Activated CD4-positive, alpha-beta T cell treated with anti-CD3 and anti-CD28 coated beads, Interleukin-2, amount 10 ng/mL, durations not matched to agents 7 days and 5 days (primary cell): ENCODE measurements at regions not wholly inside any gene's neighbourhood (a gene's known extent, or its start where the extent isn't known, plus 50 kb on each side); places are given as distances from the start of the nearest gene placed in this dataset.
"Not testable (repeated sequence)": the region's sequence is repeated elsewhere in the genome, so short reads cannot be mapped to it uniquely, and the experiment has no call there.

ENCODE experiments used
- CTCF ChIA-PET: fragments of 350-600 bp; sonication (Branson Sonifier 250); formaldehyde crosslinking; loops from one replicate; lab custom pipeline; 2021; ENCODE audit warnings: antibody characterized with exemption; lab: Charles Lee
- POLR2A ChIA-PET: fragments of 350-600 bp; sonication (Branson Sonifier 250); formaldehyde crosslinking; loops from one replicate; lab custom pipeline; 2021; ENCODE audit warnings: antibody characterized with exemption; lab: Charles Lee
- DNase-seq: peaks from one replicate; pipeline ENCODE4 v3.0.0-alpha.2; 2020
- H3K27ac Mint-ChIP-seq: one replicate; pipeline ENCODE4 v1.8.0; 2021; ENCODE audit warnings: mild to moderate bottlenecking, moderate library complexity, mixed read lengths
- H3K27me3 Mint-ChIP-seq: one replicate; pipeline ENCODE4 v1.8.0; 2021; ENCODE audit warnings: mixed read lengths
- H3K36me3 Mint-ChIP-seq: one replicate; pipeline ENCODE4 v1.8.0; 2021; ENCODE audit warnings: low read depth, mixed read lengths
- H3K4me1 Mint-ChIP-seq: one replicate; pipeline ENCODE4 v1.8.0; 2021; ENCODE audit warnings: mixed read lengths
- H3K4me3 Mint-ChIP-seq: one replicate; pipeline ENCODE4 v1.8.0; 2021; ENCODE audit warnings: mild to moderate bottlenecking, moderate library complexity, mixed read lengths
- H3K9me3 Mint-ChIP-seq: one replicate; pipeline ENCODE4 v1.8.0; 2021; ENCODE audit warnings: mixed read lengths

GRCh38 chr10:59465088-59465487 lies 102.7 kb upstream of the FAM13C start:
- POLR2A ChIA-PET, result no interaction called here
- no peaks in the 10 kb centered on the region for H3K27me3 Mint-ChIP-seq
- no peak overlapping the region for H3K27ac Mint-ChIP-seq
- DNase-seq, result no peak
- H3K9me3 Mint-ChIP-seq, result no peaks in the 10 kb centered on the region
- H3K4me3 Mint-ChIP-seq, result no peak overlapping the region
- no peaks in the 10 kb centered on the region for H3K36me3 Mint-ChIP-seq
- CTCF ChIA-PET, result no interaction called here
- H3K4me1 Mint-ChIP-seq, result no peaks in the 10 kb centered on the region

GRCh38 chr10:59464483-59464882 lies 102.1 kb upstream of the FAM13C start:
- H3K36me3 Mint-ChIP-seq, result no peaks in the 10 kb centered on the region
- H3K27ac Mint-ChIP-seq, result no peak overlapping the region
- POLR2A ChIA-PET, result no interaction called here
- CTCF ChIA-PET, result no interaction called here
- no peaks in the 10 kb centered on the region for H3K27me3 Mint-ChIP-seq
- H3K9me3 Mint-ChIP-seq, result no peaks in the 10 kb centered on the region
- H3K4me1 Mint-ChIP-seq, result no peaks in the 10 kb centered on the region
- H3K4me3 Mint-ChIP-seq, result no peak overlapping the region
- no peak for DNase-seq

GRCh38 chr10:59463909-59464308 lies 101.6 kb upstream of the FAM13C start:
- ChIA-PET POLR2A (no interaction called here), CTCF (no interaction called here)
- Mint-ChIP-seq H3K27ac (no peak overlapping the region), H3K36me3 (no peaks in the 10 kb centered on the region), H3K4me1 (no peaks in the 10 kb centered on the region), H3K27me3 (no peaks in the 10 kb centered on the region), H3K4me3 (no peak overlapping the region), H3K9me3 (no peaks in the 10 kb centered on the region)
- DNase-seq, result no peak

- H3K36me3 Mint-ChIP-seq, result no peaks in the 10 kb centered on the region
- POLR2A ChIA-PET, result no interaction called here
- DNase-seq, result no peak
- H3K27me3 Mint-ChIP-seq, result no peaks in the 10 kb centered on the region
- no peak overlapping the region for H3K27ac Mint-ChIP-seq
- CTCF ChIA-PET, result no interaction called here
- no peaks in the 10 kb centered on the region for H3K9me3 Mint-ChIP-seq
- H3K4me3 Mint-ChIP-seq, result no peak overlapping the region
- no peaks in the 10 kb centered on the region for H3K4me1 Mint-ChIP-seq
Measured at GRCh38 chr10:59460601-59461000, 98.3 kb upstream of the FAM13C start.

- Mint-ChIP-seq H3K27me3 (no peaks in the 10 kb centered on the region), H3K27ac (no peak overlapping the region), H3K4me3 (no peak overlapping the region), H3K4me1 (no peaks in the 10 kb centered on the region), H3K9me3 (no peaks in the 10 kb centered on the region), H3K36me3 (no peaks in the 10 kb centered on the region)
- CTCF ChIA-PET, result interaction anchor here (0.6 kb wide), 1 partner anchor 9 kb away, joined by 4 read pairs; no protein-coding TSS in a partner anchor
- no peak for DNase-seq
- POLR2A ChIA-PET, result no interaction called here
Measured at GRCh38 chr10:59456199-59456598, 93.8 kb upstream of the FAM13C start.

GRCh38 chr10:59454171-59454919 lies 92.0 kb upstream of the FAM13C start:
- Mint-ChIP-seq H3K4me3 (no peak overlapping the region), H3K27me3 (no peaks in the 10 kb centered on the region), H3K9me3 (peaks cover 3% of the 10 kb centered on the region), H3K36me3 (no peaks in the 10 kb centered on the region), H3K4me1 (no peaks in the 10 kb centered on the region), H3K27ac (no peak overlapping the region)
- DNase-seq, result no peak
- ChIA-PET CTCF (no interaction called here), POLR2A (no interaction called here)

- Mint-ChIP-seq H3K27ac (no peak overlapping the region), H3K4me1 (no peaks in the 10 kb centered on the region), H3K36me3 (no peaks in the 10 kb centered on the region), H3K9me3 (peaks cover 3% of the 10 kb centered on the region), H3K4me3 (no peak overlapping the region), H3K27me3 (no peaks in the 10 kb centered on the region)
- CTCF ChIA-PET, result no interaction called here
- POLR2A ChIA-PET, result no interaction called here
- no peak for DNase-seq
Measured at GRCh38 chr10:59448616-59449015, 86.3 kb upstream of the FAM13C start.

- Mint-ChIP-seq H3K9me3 (no peaks in the 10 kb centered on the region), H3K27me3 (no peaks in the 10 kb centered on the region), H3K4me3 (no peak overlapping the region), H3K36me3 (no peaks in the 10 kb centered on the region), H3K4me1 (no peaks in the 10 kb centered on the region), H3K27ac (no peak overlapping the region)
- ChIA-PET CTCF (no interaction called here), POLR2A (no interaction called here)
- no peak for DNase-seq
Measured at GRCh38 chr10:59435707-59436106, 73.4 kb upstream of the FAM13C start.

GRCh38 chr10:59434463-59435321 lies 72.3 kb upstream of the FAM13C start:
- Mint-ChIP-seq H3K9me3 (no peaks in the 10 kb centered on the region), H3K27ac (no peak overlapping the region), H3K4me3 (no peak overlapping the region), H3K27me3 (no peaks in the 10 kb centered on the region), H3K36me3 (no peaks in the 10 kb centered on the region), H3K4me1 (no peaks in the 10 kb centered on the region)
- ChIA-PET POLR2A (no interaction called here), CTCF (no interaction called here)
- DNase-seq, result no peak

GRCh38 chr10:59433720-59434428 lies 71.5 kb upstream of the FAM13C start:
- Mint-ChIP-seq H3K27me3 (no peaks in the 10 kb centered on the region), H3K36me3 (no peaks in the 10 kb centered on the region), H3K4me1 (no peaks in the 10 kb centered on the region), H3K4me3 (no peak overlapping the region), H3K27ac (no peak overlapping the region), H3K9me3 (no peaks in the 10 kb centered on the region)
- CTCF ChIA-PET, result no interaction called here
- POLR2A ChIA-PET, result no interaction called here
- no peak for DNase-seq

- H3K4me1 Mint-ChIP-seq, result no peaks in the 10 kb centered on the region
Measured at GRCh38 chr10:59432207-59432900, 70.0 kb upstream of the FAM13C start.

GRCh38 chr10:59413795-59414194 lies 51.4 kb upstream of the FAM13C start:
- H3K27ac Mint-ChIP-seq, H3K4me1 Mint-ChIP-seq, H3K4me3 Mint-ChIP-seq, H3K36me3 Mint-ChIP-seq, CTCF ChIA-PET, H3K27me3 Mint-ChIP-seq, POLR2A ChIA-PET, DNase-seq: not testable (repeated sequence)
- H3K9me3 Mint-ChIP-seq, result peaks cover 10% of the 10 kb centered on the region

More at GRCh38 chr10:59432207-59432900, 70.0 kb upstream of the FAM13C start:
- Mint-ChIP-seq H3K27ac (no peak overlapping the region), H3K4me3 (no peak overlapping the region), H3K27me3 (no peaks in the 10 kb centered on the region), H3K9me3 (no peaks in the 10 kb centered on the region), H3K36me3 (no peaks in the 10 kb centered on the region)
- no peak for DNase-seq
- ChIA-PET CTCF (no interaction called here), POLR2A (no interaction called here)
